Neural cell (in vitro differentiated cells): ENCODE measurements at regions not wholly inside any gene's neighbourhood (a gene's known extent, or its start where the extent isn't known, plus 50 kb on each side); places are given as distances from the start of the nearest gene placed in this dataset.

ENCODE experiments used
- H2AFZ ChIP-seq: fragments of 200-600, 300-800 bp; sonication (generic), shearing (Covaris generic); 2 replicates; pipeline ENCODE4 v1.6.0; 2014; ENCODE audit warnings: low read depth, mild to moderate bottlenecking, antibody characterized with exemption, low read length, moderate library complexity
- H3F3A ChIP-seq: fragments of 200-600 bp; shearing (Covaris generic); 2 replicates; pipeline ENCODE4 v1.6.1; 2016; ENCODE audit warnings: mild to moderate bottlenecking, moderate library complexity, mixed read lengths, antibody characterized with exemption, low read length; ENCODE audit not compliant: insufficient read depth, poor library complexity, severe bottlenecking
- H3K27ac ChIP-seq: fragments of 200-600, 300-800 bp; sonication (generic), shearing (Covaris generic); 2 replicates; pipeline ENCODE4 v1.5.1; 2014; ENCODE audit warnings: mild to moderate bottlenecking, low read length, moderate library complexity
- H3K27me3 ChIP-seq: fragments of 300-800, 200-600 bp; sonication (generic), shearing (Covaris generic); 2 replicates; pipeline ENCODE4 v1.6.0; 2014; ENCODE audit warnings: mild to moderate bottlenecking, low read depth, low read length, moderate library complexity; ENCODE audit not compliant: insufficient read depth
- H3K36me3 ChIP-seq: fragments of 300-800, 200-600 bp; sonication (generic), shearing (Covaris generic); 2 replicates; pipeline ENCODE4 v1.5.1; 2014; ENCODE audit warnings: mild to moderate bottlenecking, antibody characterized with exemption, low read length, moderate library complexity; ENCODE audit not compliant: insufficient read depth
- H3K4me2 ChIP-seq: fragments of 300-800, 200-600 bp; sonication (generic), shearing (Covaris generic); 2 replicates; pipeline ENCODE4 v1.6.0; 2014; ENCODE audit warnings: mild to moderate bottlenecking, low read length
- H3K4me3 ChIP-seq: fragments of 300-800, 200-600 bp; sonication (generic), shearing (Covaris generic); 2 replicates; pipeline ENCODE4 v1.5.1; 2014; ENCODE audit warnings: mild to moderate bottlenecking, low read length, moderate library complexity
- H3K79me2 ChIP-seq: fragments of 200-600 bp; shearing (Covaris generic); replicated peaks from 2 replicates; pipeline ENCODE4 v1.6.0; 2014; ENCODE audit warnings: mild to moderate bottlenecking, low read length, moderate library complexity; ENCODE audit not compliant: insufficient read depth
- H3K9ac ChIP-seq: fragments of 300-800, 200-600 bp; sonication (generic), shearing (Covaris generic); 2 replicates; pipeline ENCODE4 v1.6.1; 2016; ENCODE audit warnings: mild to moderate bottlenecking, low read length, mixed read lengths
- H3K9me2 ChIP-seq: fragments of 200-600 bp; shearing (Covaris generic); 2 replicates; pipeline ENCODE4 v1.6.1; 2016; ENCODE audit warnings: mild to moderate bottlenecking, low read length, mixed read lengths; ENCODE audit not compliant: insufficient read depth
- H3K9me3 ChIP-seq: fragments of 200-600, 300-800 bp; sonication (generic), shearing (Covaris generic); 2 replicates; pipeline ENCODE4 v1.6.1; 2016; ENCODE audit warnings: mild to moderate bottlenecking, mixed run types, low read length, moderate library complexity, mixed read lengths
- H4K20me1 ChIP-seq: fragments of 200-600 bp; shearing (Covaris generic); 2 replicates; pipeline ENCODE4 v1.6.1; 2016; ENCODE audit warnings: mild to moderate bottlenecking, mixed run types; ENCODE audit not compliant: insufficient read depth
- CTCF ChIP-seq: fragments of 450-650 bp; IDR thresholded peaks from 2 replicates; pipeline ENCODE4 v1.5.1; 2014; ENCODE audit warnings: antibody characterized with exemption, mild to moderate bottlenecking, moderate library complexity; ENCODE audit not compliant: poor library complexity, severe bottlenecking
- EP300 ChIP-seq: fragments of 450-650 bp; conservative IDR thresholded peaks from 2 replicates; pipeline ENCODE4 v1.6.1; 2014; ENCODE audit warnings: antibody characterized with exemption, mild to moderate bottlenecking, moderate library complexity; ENCODE audit not compliant: poor library complexity, severe bottlenecking
- EZH2 ChIP-seq: fragments of 200-600, 300-800 bp; shearing (Covaris generic), sonication (generic); IDR thresholded peaks from 2 replicates; pipeline ENCODE4 v1.6.1; 2014; ENCODE audit warnings: antibody characterized with exemption, low read length, borderline replicate concordance, mild to moderate bottlenecking; ENCODE audit not compliant: insufficient read depth, poor library complexity, severe bottlenecking
- MXI1 ChIP-seq: fragments of 450-650 bp; conservative IDR thresholded peaks from 2 replicates; pipeline ENCODE4 v1.6.1; 2014; ENCODE audit warnings: antibody characterized with exemption, mild to moderate bottlenecking; ENCODE audit not compliant: poor library complexity, severe bottlenecking
- POLR2AphosphoS5 ChIP-seq: IDR thresholded peaks from 2 replicates; pipeline ENCODE4 v1.6.1; 2012
- RAD21 ChIP-seq: fragments of 450-650 bp; conservative IDR thresholded peaks from 2 replicates; pipeline ENCODE4 v1.6.1; 2014; ENCODE audit warnings: antibody characterized with exemption, mild to moderate bottlenecking, moderate library complexity
- REST ChIP-seq: IDR thresholded peaks from 2 replicates; pipeline ENCODE4 v1.6.1; 2012; ENCODE audit warnings: borderline replicate concordance
- SMC3 ChIP-seq: fragments of 450-650 bp; conservative IDR thresholded peaks from 2 replicates; pipeline ENCODE4 v1.6.1; 2014; ENCODE audit warnings: antibody characterized with exemption, mild to moderate bottlenecking, moderate library complexity; ENCODE audit not compliant: poor library complexity
- TAF1 ChIP-seq: IDR thresholded peaks from 2 replicates; pipeline ENCODE4 v1.6.1; 2012; ENCODE audit warnings: low read depth

- H4K20me1 ChIP-seq: no peaks in the 10 kb centered on the region
- H3K36me3 ChIP-seq: no peaks in the 10 kb centered on the region
- no peaks in the 10 kb centered on the region for H3F3A ChIP-seq
- no peak overlapping the region for H3K4me2 ChIP-seq
- no peaks in the 10 kb centered on the region for H3K9me3 ChIP-seq
- no peaks in the 10 kb centered on the region for H3K79me2 ChIP-seq
- H2AFZ ChIP-seq: no peak overlapping the region
- no peak for TF ChIP-seq CTCF
- no peak for TF ChIP-seq REST
- no peak for TF ChIP-seq EP300
- no peak for TF ChIP-seq RAD21
- no peak for TF ChIP-seq EZH2
- TF ChIP-seq MXI1: no peak
- no peak for TF ChIP-seq TAF1
- no peak for TF ChIP-seq POLR2AphosphoS5
- TF ChIP-seq SMC3: no peak
- H3K9me2 ChIP-seq: no peaks in the 10 kb centered on the region
- no peak overlapping the region for H3K9ac ChIP-seq
- H3K27me3 ChIP-seq: no peaks in the 10 kb centered on the region
- no peak overlapping the region for H3K27ac ChIP-seq
- no peak overlapping the region for H3K4me3 ChIP-seq
Measured at GRCh38 chr2:239538357-239539052, 137.7 kb upstream of the HDAC4 start.

- Histone ChIP-seq H3K79me2 (no peaks in the 10 kb centered on the region), H3K9me2 (no peaks in the 10 kb centered on the region), H3K4me2 (no peak overlapping the region), H3K27ac (no peak overlapping the region), H2AFZ (no peak overlapping the region), H3K9ac (no peak overlapping the region), H3K27me3 (no peaks in the 10 kb centered on the region), H4K20me1 (no peaks in the 10 kb centered on the region), H3K36me3 (no peaks in the 10 kb centered on the region), H3K4me3 (no peak overlapping the region), H3F3A (no peaks in the 10 kb centered on the region), H3K9me3 (no peaks in the 10 kb centered on the region)
- TF ChIP-seq POLR2AphosphoS5 (no peak), TAF1 (no peak), REST (no peak), MXI1 (no peak), SMC3 (no peak), EZH2 (no peak), RAD21 (no peak), EP300 (no peak), CTCF (no peak)
Measured at GRCh38 chr2:239537633-239538356, 137.0 kb upstream of the HDAC4 start.
